ENCODE measurements at regions not wholly inside any gene's neighbourhood (a gene's known extent, or its start where the extent isn't known, plus 50 kb on each side); places are given as distances from the start of the nearest gene placed in this dataset.

GRCh38 chr5:125228363-125229070 is 482.1 kb upstream of the ZNF608 start:
- intact Hi-C loops (cut with DNase I; ENCODE audit: low total_unique reads), result no loop called here
- DNase-seq (no peak), ATAC-seq (no peak)
- no peak overlapping the region for H3K27ac ChIP-seq
- no peaks in the 10 kb centered on the region for H3K36me3 ChIP-seq
- H3K9me3 ChIP-seq, result no peaks in the 10 kb centered on the region
- H3K4me3 ChIP-seq, result no peak overlapping the region
- in situ Hi-C loops (cut with MboI; ENCODE audit: low sequenced_read_pairs in 4 of 4), result no loop called here
- no peaks in the 10 kb centered on the region for H3K4me1 ChIP-seq
- no peak for TF ChIP-seq CTCF (IDR thresholded peaks at IDR 0.05 in 4 of 5, conservative IDR thresholded peaks at IDR 0.05 in 1 of 5)
- TF ChIP-seq POLR2A (IDR thresholded peaks at IDR 0.05), result no peak
- no peaks in the 10 kb centered on the region for H3K27me3 ChIP-seq

GRCh38 chr5:125229556-125229955 is 483.1 kb upstream of the ZNF608 start:
- TF ChIP-seq POLR2A (IDR thresholded peaks at IDR 0.05) (no peak), CTCF (IDR thresholded peaks at IDR 0.05 in 4 of 5, conservative IDR thresholded peaks at IDR 0.05 in 1 of 5) (no peak)
- no peaks in the 10 kb centered on the region for H3K27me3 ChIP-seq
- intact Hi-C loops (cut with DNase I; ENCODE audit: low total_unique reads) (no loop called here), in situ Hi-C loops (cut with MboI; ENCODE audit: low sequenced_read_pairs in 4 of 4) (no loop called here)
- no peak overlapping the region for H3K27ac ChIP-seq
- H3K4me3 ChIP-seq, result no peak overlapping the region
- DNase-seq (no peak), ATAC-seq (no peak)
- no peaks in the 10 kb centered on the region for H3K36me3 ChIP-seq
- no peaks in the 10 kb centered on the region for H3K9me3 ChIP-seq
- peaks cover 0 to 5% of the 10 kb centered on the region in 2 donors for H3K4me1 ChIP-seq

GRCh38 chr5:125232779-125233230 is 486.4 kb upstream of the ZNF608 start:
- Histone ChIP-seq H3K27ac (no peak overlapping the region), H3K4me1 (peaks cover 0 to 5% of the 10 kb centered on the region in 2 donors), H3K27me3 (no peaks in the 10 kb centered on the region), H3K9me3 (no peaks in the 10 kb centered on the region), H3K36me3 (no peaks in the 10 kb centered on the region), H3K4me3 (no peak overlapping the region)
- ATAC-seq, result no peak
- no peak for TF ChIP-seq POLR2A (IDR thresholded peaks at IDR 0.05)
- no peak for TF ChIP-seq CTCF (IDR thresholded peaks at IDR 0.05 in 4 of 5, conservative IDR thresholded peaks at IDR 0.05 in 1 of 5)
- in situ Hi-C loops (cut with MboI; ENCODE audit: low sequenced_read_pairs in 4 of 4), result no loop called here
- intact Hi-C loops (cut with DNase I; ENCODE audit: low total_unique reads), result no loop called here
- no peak for DNase-seq

GRCh38 chr5:125233944-125234343 is 487.5 kb upstream of the ZNF608 start:
- no peak for ATAC-seq
- TF ChIP-seq CTCF (IDR thresholded peaks at IDR 0.05 in 4 of 5, conservative IDR thresholded peaks at IDR 0.05 in 1 of 5) (no peak), POLR2A (IDR thresholded peaks at IDR 0.05) (no peak)
- no peak overlapping the region for H3K27ac ChIP-seq
- in situ Hi-C loops (cut with MboI; ENCODE audit: low sequenced_read_pairs in 4 of 4) (no loop called here), intact Hi-C loops (cut with DNase I; ENCODE audit: low total_unique reads) (no loop called here)
- no peak for DNase-seq
- no peaks in the 10 kb centered on the region for H3K27me3 ChIP-seq
- H3K9me3 ChIP-seq, result no peaks in the 10 kb centered on the region
- no peak overlapping the region for H3K4me3 ChIP-seq
- peaks cover 0 to 5% of the 10 kb centered on the region in 2 donors for H3K4me1 ChIP-seq
- H3K36me3 ChIP-seq, result no peaks in the 10 kb centered on the region

- H3K36me3 ChIP-seq, result no peaks in the 10 kb centered on the region
- TF ChIP-seq CTCF (IDR thresholded peaks at IDR 0.05 in 4 of 5, conservative IDR thresholded peaks at IDR 0.05 in 1 of 5) (no peak), POLR2A (IDR thresholded peaks at IDR 0.05) (no peak)
- ATAC-seq, result no peak
Measured at GRCh38 chr5:125236007-125236406, 489.6 kb upstream of the ZNF608 start.

More at GRCh38 chr5:125236007-125236406, 489.6 kb upstream of the ZNF608 start:
- in situ Hi-C loops (cut with MboI; ENCODE audit: low sequenced_read_pairs in 4 of 4), result no loop called here
- Histone ChIP-seq H3K4me1 (peaks cover 0 to 5% of the 10 kb centered on the region in 2 donors), H3K9me3 (no peaks in the 10 kb centered on the region), H3K27ac (no peak overlapping the region), H3K4me3 (no peak overlapping the region), H3K27me3 (no peaks in the 10 kb centered on the region)
- intact Hi-C loops (cut with DNase I; ENCODE audit: low total_unique reads), result no loop called here
- no peak for DNase-seq

Data from gastrocnemius medialis (tissue), 4 donors.